22Rv1 (cell line): ENCODE measurements at regions not wholly inside any gene's neighbourhood (a gene's known extent, or its start where the extent isn't known, plus 50 kb on each side); places are given as distances from the start of the nearest gene placed in this dataset.

Experiments
- H3K27ac ChIP-seq: fragments of 450-650 bp; 2 replicates; pipeline ENCODE4 v1.5.1; 2017
- ZFX ChIP-seq: fragments of 450-650 bp; IDR thresholded peaks from 2 replicates; pipeline ENCODE4 v1.6.1; 2017; ENCODE audit warnings: antibody characterized with exemption, borderline replicate concordance
- TF ChIP-seq, protein P1 (sequence below): fragments of 450-650 bp; IDR thresholded peaks from 2 replicates; pipeline ENCODE4 v1.5.1; 2017; ENCODE audit warnings: mild to moderate bottlenecking

DNA sequence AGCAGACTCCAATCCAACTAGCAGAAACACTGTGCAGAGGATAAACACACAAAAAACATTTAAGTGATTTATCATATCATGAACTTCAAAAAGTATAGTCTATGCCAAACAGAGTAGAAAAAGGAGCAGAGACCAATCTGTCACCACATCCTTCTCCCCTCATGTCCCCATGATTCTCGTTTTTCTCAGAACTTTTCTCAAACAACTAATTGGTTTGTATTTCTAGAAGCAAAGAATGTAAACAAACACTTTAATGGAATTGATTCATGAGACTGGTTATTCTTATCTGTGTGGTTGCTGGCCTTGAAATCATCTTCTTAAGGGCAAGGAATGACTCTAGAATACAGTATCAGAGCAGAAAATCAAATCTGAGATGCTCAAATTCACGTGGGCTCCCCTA lies 294.2 kb upstream of the THBS1 start:
- no peak for TF ChIP-seq ZFX
- TF ChIP-seq, protein P1, sequence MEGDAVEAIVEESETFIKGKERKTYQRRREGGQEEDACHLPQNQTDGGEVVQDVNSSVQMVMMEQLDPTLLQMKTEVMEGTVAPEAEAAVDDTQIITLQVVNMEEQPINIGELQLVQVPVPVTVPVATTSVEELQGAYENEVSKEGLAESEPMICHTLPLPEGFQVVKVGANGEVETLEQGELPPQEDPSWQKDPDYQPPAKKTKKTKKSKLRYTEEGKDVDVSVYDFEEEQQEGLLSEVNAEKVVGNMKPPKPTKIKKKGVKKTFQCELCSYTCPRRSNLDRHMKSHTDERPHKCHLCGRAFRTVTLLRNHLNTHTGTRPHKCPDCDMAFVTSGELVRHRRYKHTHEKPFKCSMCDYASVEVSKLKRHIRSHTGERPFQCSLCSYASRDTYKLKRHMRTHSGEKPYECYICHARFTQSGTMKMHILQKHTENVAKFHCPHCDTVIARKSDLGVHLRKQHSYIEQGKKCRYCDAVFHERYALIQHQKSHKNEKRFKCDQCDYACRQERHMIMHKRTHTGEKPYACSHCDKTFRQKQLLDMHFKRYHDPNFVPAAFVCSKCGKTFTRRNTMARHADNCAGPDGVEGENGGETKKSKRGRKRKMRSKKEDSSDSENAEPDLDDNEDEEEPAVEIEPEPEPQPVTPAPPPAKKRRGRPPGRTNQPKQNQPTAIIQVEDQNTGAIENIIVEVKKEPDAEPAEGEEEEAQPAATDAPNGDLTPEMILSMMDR = no peak
- H3K27ac ChIP-seq = no peak overlapping the region

DNA sequence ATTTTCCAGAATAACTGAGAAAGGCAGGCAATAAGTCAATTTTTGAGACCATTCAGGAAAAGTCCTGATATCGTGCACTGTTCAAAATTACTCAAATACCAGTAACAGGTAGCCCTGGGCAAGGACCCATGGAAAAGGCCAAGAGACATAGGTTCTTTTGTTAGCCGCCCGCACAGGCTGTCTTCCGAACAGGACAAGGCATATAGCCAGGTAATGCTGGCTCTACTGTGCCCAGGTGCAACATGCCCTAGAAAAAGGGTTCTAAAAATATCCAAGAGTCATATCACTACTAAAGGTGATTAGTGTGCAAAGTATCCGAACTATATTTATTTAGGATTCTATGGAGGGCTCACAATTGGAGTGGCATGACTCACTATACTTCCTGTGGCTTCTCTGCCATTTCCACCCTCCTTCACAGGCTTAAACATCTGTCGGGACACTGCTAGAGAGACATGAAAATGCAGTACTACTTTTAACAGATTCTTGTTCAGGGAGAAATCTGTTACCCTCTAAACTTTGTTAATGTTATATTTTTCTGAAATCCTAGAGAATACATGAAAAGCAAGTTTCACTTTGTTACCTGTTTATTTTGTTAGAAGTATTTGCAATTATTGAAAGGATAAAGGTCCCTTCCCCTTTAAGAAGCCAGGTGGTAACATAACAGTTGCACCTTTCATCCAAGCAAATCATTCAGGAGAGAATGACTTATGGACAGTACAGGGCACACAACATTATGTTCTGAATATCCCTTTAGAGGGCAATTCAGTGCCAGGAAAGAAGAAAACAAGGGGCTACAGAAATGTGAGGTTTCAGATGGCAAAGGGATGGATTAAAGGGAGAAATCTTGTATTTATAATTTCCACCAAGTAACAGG lies 293.3 kb upstream of the THBS1 start:
- no peak for TF ChIP-seq ZFX
- TF ChIP-seq, protein P1 = no peak
- H3K27ac ChIP-seq = no peak overlapping the region

DNA sequence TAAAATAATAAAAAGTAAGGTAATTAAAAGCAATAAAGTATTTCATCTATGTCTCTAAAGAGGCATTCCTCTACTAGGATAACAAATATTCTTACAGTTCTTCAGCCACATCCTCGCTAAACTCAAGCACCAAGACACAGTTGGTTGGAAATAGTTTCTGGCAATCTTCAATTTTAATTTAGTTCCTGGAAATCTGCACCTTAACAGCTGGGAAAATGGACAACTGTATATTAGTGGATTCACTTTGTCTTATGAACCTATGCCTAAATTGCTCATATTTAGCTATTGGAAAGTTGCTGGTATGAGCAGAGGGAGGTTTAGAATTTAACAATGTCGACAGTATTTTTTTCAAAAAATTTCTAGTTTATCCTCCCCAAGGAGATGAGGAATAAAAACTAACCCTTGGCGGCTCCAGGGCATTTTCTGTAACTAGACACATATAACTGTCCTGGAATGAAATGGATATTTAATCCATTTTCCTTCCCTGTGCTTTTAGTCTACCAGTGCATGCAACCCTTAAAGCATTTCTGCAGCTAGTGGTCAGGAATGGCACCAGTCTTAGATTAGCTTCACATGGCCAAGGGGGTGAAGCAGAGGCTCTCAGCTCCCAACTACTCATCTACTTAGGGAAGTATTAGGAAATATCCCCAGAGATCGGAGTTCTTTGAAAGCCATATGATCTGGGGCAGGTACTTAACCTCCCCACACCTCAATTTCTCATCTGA lies 290.0 kb upstream of the THBS1 start:
- TF ChIP-seq, protein P1 = no peak
- TF ChIP-seq ZFX = no peak
- H3K27ac ChIP-seq = no peak overlapping the region

DNA sequence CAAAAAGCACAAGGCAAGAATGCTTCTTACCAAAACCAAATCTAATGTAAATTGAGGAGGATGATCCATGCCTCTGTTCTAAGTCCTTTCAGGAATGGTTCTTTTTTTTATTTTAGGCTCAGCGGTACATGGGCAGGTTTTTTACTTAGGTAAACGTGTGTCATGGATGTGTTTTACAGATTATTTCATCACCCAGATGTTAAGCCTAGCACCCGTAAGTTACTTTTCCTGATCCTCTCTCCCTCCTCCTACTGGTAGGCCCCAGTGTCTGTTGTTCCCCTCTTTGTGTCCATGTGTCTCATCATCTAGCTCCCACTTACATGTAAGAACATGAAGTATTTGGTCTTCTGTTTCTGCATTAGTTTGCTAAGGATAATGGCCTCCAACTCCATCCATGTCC lies 289.2 kb upstream of the THBS1 start:
- TF ChIP-seq ZFX = no peak
- TF ChIP-seq, protein P1 = no peak
- no peak overlapping the region for H3K27ac ChIP-seq

DNA sequence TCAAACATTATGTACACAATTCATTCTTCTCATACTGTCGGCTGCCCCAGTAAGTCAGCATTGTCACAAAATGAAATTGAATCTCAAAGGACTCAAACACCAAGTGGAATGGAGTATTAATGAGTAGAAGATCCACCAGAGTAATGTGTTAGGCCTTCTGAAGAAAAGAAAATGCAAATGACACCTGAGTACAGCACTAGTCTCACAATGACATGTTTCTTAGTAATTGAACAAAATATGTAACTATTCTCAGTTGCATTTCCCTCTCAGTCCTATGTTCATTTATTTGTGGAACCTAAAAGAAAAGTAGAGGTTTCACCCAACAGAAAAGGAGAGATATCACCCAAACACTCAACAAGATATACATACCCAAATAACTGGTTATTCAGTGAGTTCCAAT lies 283.9 kb upstream of the THBS1 start:
- TF ChIP-seq ZFX = no peak
- TF ChIP-seq, protein P1 = no peak
- no peak overlapping the region for H3K27ac ChIP-seq

DNA sequence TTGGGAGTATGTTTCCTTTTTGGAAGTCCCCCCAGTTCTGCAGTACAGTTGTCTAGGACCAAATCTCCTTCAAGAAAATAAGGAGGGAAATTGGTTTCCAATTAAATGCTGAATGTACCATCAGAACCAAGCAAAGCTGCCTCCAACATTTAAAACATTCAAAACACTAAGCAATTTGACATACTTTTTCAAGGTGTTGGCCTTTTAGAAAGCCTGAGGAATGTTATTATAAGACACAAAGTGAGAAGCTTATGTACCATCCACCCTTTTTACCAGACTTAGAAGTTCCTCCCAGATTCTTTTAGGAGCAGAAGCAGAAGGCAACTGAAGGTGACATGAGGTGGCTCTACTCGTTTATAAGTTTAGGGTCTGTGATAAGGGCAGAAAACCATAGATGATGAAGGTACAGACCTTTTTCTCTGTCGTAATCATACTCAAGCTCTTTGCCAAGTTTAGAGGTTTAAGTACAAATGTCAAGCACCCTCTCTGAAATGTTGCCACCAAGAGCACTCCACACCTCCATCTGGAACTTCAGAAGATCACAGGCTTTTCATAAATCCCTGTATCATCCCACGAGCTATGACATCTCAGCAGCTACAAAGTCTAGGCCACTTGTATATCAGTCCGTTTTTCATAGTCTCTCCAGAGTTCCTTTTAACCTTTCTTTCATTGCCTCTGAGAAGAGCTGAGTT lies 282.5 kb upstream of the THBS1 start:
- TF ChIP-seq, protein P1 = no peak
- TF ChIP-seq ZFX = no peak
- H3K27ac ChIP-seq = no peak overlapping the region
